Thyroid gland (tissue), 4 donors: ENCODE measurements at regions not wholly inside any gene's neighbourhood (a gene's known extent, or its start where the extent isn't known, plus 50 kb on each side); places are given as distances from the start of the nearest gene placed in this dataset.

Experiments
- DNase-seq, 2 donors: peaks; one replicate each; pipeline ENCODE4 v3.0.0-alpha.2; 2019
- H3K27ac ChIP-seq, 3 donors: fragments of 200-600 bp; sonication (generic); 1 replicate in 2 of 3; 2 replicates in 1 of 3; pipeline ENCODE4 v1.5.1; 2016 to 2019; ENCODE audit warnings: mild to moderate bottlenecking in 1 of 3, moderate library complexity in 1 of 3
- H3K27me3 ChIP-seq: fragments of 200-600 bp; sonication (generic); one replicate; pipeline ENCODE4 v1.5.1; 2019
- H3K36me3 ChIP-seq, 2 donors: fragments of 200-600 bp; sonication (generic); one replicate each; pipeline ENCODE4 v1.5.1; 2016 to 2019
- H3K4me1 ChIP-seq, 2 donors: fragments of 200-600 bp; sonication (generic); one replicate each; pipeline ENCODE4 v1.5.1; 2017 to 2019
- H3K4me3 ChIP-seq, 3 donors: fragments of 200-600 bp; sonication (generic); replicated peaks in 1 of 3; 1 replicate in 2 of 3; 2 replicates in 1 of 3; pipeline ENCODE4 v1.5.1; 2016; ENCODE audit warnings: mild to moderate bottlenecking in 1 of 3
- H3K9me3 ChIP-seq: fragments of 200-600 bp; sonication (generic); one replicate; pipeline ENCODE4 v1.5.1; 2017
- POLR2A ChIP-seq, 2 donors: fragments of 450-650 bp; IDR thresholded peaks; one replicate each; pipeline ENCODE4 v1.6.1; 2017; ENCODE audit warnings: antibody characterized with exemption in 2 of 2, mild to moderate bottlenecking in 2 of 2, moderate library complexity in 1 of 2
- WGBS, 2 donors: methylation state at CpG; one replicate each; pipeline ENCODE4 v1.1.5; 2017; 5-methylcytosine and 5-hydroxymethylcytosine counted together
- intact Hi-C: fragments of 100-400 bp; cut with DNase I; formaldehyde crosslinking; loops from one replicate; pipeline ENCODE4 v1.15.1; 2023
- TF ChIP-seq, protein P1 (sequence below), 6 experiments: fragments of 200-600 bp in 3 of 6; fragments of 450-650 bp in 3 of 6; sonication (generic) in 3 of 6; IDR thresholded peaks; one replicate each; pipeline ENCODE4 v1.5.1; 2016 to 2019; ENCODE audit warnings: antibody characterized with exemption in 6 of 6, mild to moderate bottlenecking in 2 of 6, inconsistent platforms in 1 of 6, moderate library complexity in 1 of 6

- WGBS, 2 donors: 82 to 92% methylated on average over 3 of the region's 3 CpGs
- Histone ChIP-seq H3K9me3 (no peaks in the 10 kb centered on the region), H3K36me3 (no peaks in the 10 kb centered on the region), H3K27me3 (no peaks in the 10 kb centered on the region), H3K27ac (no peak overlapping the region), H3K4me3 (no peak overlapping the region), H3K4me1 (no peaks in the 10 kb centered on the region)
- DNase-seq: no peak
- intact Hi-C loops: no loop called here
- TF ChIP-seq, protein P1, sequence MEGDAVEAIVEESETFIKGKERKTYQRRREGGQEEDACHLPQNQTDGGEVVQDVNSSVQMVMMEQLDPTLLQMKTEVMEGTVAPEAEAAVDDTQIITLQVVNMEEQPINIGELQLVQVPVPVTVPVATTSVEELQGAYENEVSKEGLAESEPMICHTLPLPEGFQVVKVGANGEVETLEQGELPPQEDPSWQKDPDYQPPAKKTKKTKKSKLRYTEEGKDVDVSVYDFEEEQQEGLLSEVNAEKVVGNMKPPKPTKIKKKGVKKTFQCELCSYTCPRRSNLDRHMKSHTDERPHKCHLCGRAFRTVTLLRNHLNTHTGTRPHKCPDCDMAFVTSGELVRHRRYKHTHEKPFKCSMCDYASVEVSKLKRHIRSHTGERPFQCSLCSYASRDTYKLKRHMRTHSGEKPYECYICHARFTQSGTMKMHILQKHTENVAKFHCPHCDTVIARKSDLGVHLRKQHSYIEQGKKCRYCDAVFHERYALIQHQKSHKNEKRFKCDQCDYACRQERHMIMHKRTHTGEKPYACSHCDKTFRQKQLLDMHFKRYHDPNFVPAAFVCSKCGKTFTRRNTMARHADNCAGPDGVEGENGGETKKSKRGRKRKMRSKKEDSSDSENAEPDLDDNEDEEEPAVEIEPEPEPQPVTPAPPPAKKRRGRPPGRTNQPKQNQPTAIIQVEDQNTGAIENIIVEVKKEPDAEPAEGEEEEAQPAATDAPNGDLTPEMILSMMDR (IDR thresholded peaks at IDR 0.05): no peak
- TF ChIP-seq POLR2A (IDR thresholded peaks at IDR 0.05): no peak
Observed at GRCh38 chr2:175445281-175445680, 263.8 kb upstream of the ATP5MC3 start.

DNA sequence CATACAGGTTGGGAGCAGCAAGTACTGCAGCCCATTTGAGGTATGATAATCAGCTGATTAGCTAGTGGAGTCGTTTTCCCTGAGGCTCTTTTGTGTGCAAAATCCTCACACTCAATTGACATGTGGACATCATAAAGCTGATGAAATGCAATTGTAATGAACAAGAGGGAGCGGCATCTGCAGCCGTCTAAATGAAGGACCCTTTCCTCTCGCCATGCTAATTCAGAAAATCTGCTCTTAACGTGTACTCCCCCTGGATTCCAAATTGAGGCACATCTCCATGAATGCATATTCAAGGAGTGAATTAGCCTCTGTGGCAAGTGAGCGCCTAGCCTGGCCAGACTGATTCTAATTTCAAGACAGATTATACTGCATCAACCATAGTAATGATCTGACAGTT lies 260.9 kb upstream of the ATP5MC3 start:
- Histone ChIP-seq H3K9me3 (no peaks in the 10 kb centered on the region), H3K4me3 (no peak overlapping the region), H3K27me3 (no peaks in the 10 kb centered on the region), H3K27ac (no peak overlapping the region), H3K4me1 (no peaks in the 10 kb centered on the region), H3K36me3 (no peaks in the 10 kb centered on the region)
- intact Hi-C loops: no loop called here
- 68 to 76% methylated on average over 6 of the region's 6 CpGs for WGBS, 2 donors
- no peak for DNase-seq
- TF ChIP-seq, protein P1 (IDR thresholded peaks at IDR 0.05): no peak
- no peak for TF ChIP-seq POLR2A (IDR thresholded peaks at IDR 0.05)

DNA sequence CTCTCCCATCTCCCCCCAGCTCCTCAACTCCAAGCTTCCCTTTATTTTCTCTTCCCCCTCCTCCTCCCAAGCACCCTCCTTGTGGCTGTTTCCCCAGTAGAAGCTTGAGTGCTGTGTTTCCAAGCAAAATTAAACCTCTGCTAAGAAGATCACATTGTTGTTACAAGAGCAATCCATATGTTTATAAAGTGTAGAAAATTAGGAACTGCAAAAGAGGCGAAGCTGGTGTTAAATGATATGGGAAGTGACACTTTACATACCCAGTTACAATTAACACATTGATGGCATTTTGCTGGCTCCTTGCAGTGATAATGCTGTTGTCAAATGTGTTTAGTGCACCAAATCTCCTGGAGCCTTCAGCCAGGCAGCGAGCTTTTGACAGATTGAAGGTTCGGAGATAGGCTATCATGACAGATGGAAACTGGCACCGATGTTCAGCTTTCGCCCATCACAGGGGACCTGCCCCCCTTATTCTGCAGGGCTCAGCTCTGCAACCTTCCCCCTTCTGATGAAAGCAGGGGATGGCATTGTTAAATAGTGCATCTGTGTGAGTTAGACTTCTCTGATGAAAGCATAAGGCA lies 259.8 kb upstream of the ATP5MC3 start:
- DNase-seq: no peak
- Histone ChIP-seq H3K4me3 (no peak overlapping the region), H3K27ac (no peak overlapping the region), H3K4me1 (no peaks in the 10 kb centered on the region), H3K9me3 (no peaks in the 10 kb centered on the region), H3K36me3 (no peaks in the 10 kb centered on the region), H3K27me3 (no peaks in the 10 kb centered on the region)
- WGBS, 2 donors: 26 to 39% methylated on average over 5 of the region's 5 CpGs
- intact Hi-C loops: no loop called here
- TF ChIP-seq POLR2A (IDR thresholded peaks at IDR 0.05): no peak
- TF ChIP-seq, protein P1 (IDR thresholded peaks at IDR 0.05): no peak

DNA sequence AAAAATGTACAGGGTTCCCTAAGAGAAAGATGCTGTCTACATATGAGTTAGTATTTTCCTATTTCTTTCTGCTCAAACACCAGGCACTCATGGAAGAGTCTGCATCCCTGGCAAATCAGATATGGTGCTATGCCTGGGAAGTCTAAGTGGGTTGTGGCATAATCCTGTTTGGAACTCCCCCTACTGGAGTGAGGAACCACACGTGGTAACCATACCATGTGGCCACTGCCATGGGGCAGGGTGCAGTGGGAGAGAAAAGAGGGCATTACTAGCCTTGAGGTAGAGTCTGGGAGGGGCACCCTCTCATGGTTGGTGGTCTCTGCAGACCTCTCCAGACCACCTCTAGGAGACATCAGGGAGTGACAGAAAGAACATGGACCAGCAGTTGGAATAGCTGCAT lies 257.9 kb upstream of the ATP5MC3 start:
- Histone ChIP-seq H3K36me3 (no peaks in the 10 kb centered on the region), H3K4me3 (no peak overlapping the region), H3K27ac (no peak overlapping the region), H3K27me3 (no peaks in the 10 kb centered on the region), H3K4me1 (no peaks in the 10 kb centered on the region), H3K9me3 (no peaks in the 10 kb centered on the region)
- no peak for DNase-seq
- intact Hi-C loops: no loop called here
- TF ChIP-seq, protein P1 (IDR thresholded peaks at IDR 0.05): no peak
- no peak for TF ChIP-seq POLR2A (IDR thresholded peaks at IDR 0.05)
- WGBS, 2 donors: 18 to 29% methylated on average over 1 of the region's 1 CpG

DNA sequence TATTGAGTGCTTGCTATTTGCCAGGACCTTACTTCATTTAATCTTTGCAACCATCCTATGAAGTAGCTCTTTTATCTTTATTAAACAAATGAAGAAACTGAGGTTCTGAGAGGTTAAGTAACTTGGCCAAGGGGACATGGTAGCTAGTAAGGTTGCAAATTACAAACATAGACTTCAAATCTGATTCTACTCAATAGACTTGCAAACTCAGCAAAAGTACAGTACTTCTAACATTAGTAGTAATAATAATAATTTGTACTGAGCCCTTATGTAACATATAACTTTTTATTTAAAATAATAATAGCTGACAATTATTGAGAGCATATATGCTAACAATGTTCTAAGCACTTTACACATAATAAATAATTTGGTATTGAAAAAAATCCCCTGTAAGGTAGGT lies 255.7 kb upstream of the ATP5MC3 start:
- no peak overlapping the region for H3K27ac ChIP-seq
- no peaks in the 10 kb centered on the region for H3K27me3 ChIP-seq
- no peak overlapping the region for H3K4me3 ChIP-seq
- DNase-seq: no peak
- no peaks in the 10 kb centered on the region for H3K4me1 ChIP-seq
- H3K36me3 ChIP-seq: no peaks in the 10 kb centered on the region
- intact Hi-C loops: no loop called here
- no peaks in the 10 kb centered on the region for H3K9me3 ChIP-seq
- TF ChIP-seq POLR2A (IDR thresholded peaks at IDR 0.05): no peak
- TF ChIP-seq, protein P1 (IDR thresholded peaks at IDR 0.05): no peak
